ENCODE measurements at regions not wholly inside any gene's neighbourhood (a gene's known extent, or its start where the extent isn't known, plus 50 kb on each side); places are given as distances from the start of the nearest gene placed in this dataset.
"Not testable (repeated sequence)": the region's sequence is repeated elsewhere in the genome, so short reads cannot be mapped to it uniquely, and the experiment has no call there.

GRCh38 chr3:70476174-70476573 is 163.7 kb upstream of the MDFIC2 start:
- H3K36me3 ChIP-seq (ENCODE audit: control insufficient read depth, insufficient read depth, low read length): no peaks in the 10 kb centered on the region
- no CpG with 5 or more reads among the region's 2 CpGs for WGBS (ENCODE audit: insufficient coverage)
- DNase-seq (ENCODE audit: low read depth in 4 of 6, low spot score in 6 of 6): no peak

GRCh38 chr3:70471464-70472342 is 159.3 kb upstream of the MDFIC2 start:
- Histone ChIP-seq H3K27ac (ENCODE audit: low read depth, low read length) (no peak overlapping the region), H3K36me3 (ENCODE audit: control insufficient read depth, insufficient read depth, low read length) (no peaks in the 10 kb centered on the region), H3K9me3 (ENCODE audit: control insufficient read depth, insufficient read depth, low read length) (no peaks in the 10 kb centered on the region), H3K4me1 (ENCODE audit: control insufficient read depth, insufficient read depth, low read length) (no peaks in the 10 kb centered on the region), H3K4me3 (ENCODE audit: low read depth, low read length) (no peak overlapping the region), H3K27me3 (ENCODE audit: control insufficient read depth, insufficient read depth, low read length) (no peaks in the 10 kb centered on the region)
- DNase-seq (ENCODE audit: low read depth in 4 of 6, low spot score in 6 of 6): no peak
- WGBS (ENCODE audit: insufficient coverage): 100% methylated on average over 1 of the region's 4 CpGs

More at GRCh38 chr3:70476174-70476573, 163.7 kb upstream of the MDFIC2 start:
- H3K4me3 ChIP-seq (ENCODE audit: low read depth, low read length): no peak overlapping the region
- H3K9me3 ChIP-seq (ENCODE audit: control insufficient read depth, insufficient read depth, low read length): no peaks in the 10 kb centered on the region
- H3K27me3 ChIP-seq (ENCODE audit: control insufficient read depth, insufficient read depth, low read length): no peaks in the 10 kb centered on the region
- H3K27ac ChIP-seq (ENCODE audit: low read depth, low read length): no peak overlapping the region
- no peaks in the 10 kb centered on the region for H3K4me1 ChIP-seq (ENCODE audit: control insufficient read depth, insufficient read depth, low read length)

- Histone ChIP-seq H3K27me3 (ENCODE audit: control insufficient read depth, insufficient read depth, low read length) (no peaks in the 10 kb centered on the region), H3K4me1 (ENCODE audit: control insufficient read depth, insufficient read depth, low read length) (no peaks in the 10 kb centered on the region), H3K36me3 (ENCODE audit: control insufficient read depth, insufficient read depth, low read length) (no peaks in the 10 kb centered on the region), H3K4me3 (ENCODE audit: low read depth, low read length) (no peak overlapping the region), H3K9me3 (ENCODE audit: control insufficient read depth, insufficient read depth, low read length) (no peaks in the 10 kb centered on the region), H3K27ac (ENCODE audit: low read depth, low read length) (no peak overlapping the region)
- 50% methylated on average over 2 of the region's 7 CpGs for WGBS (ENCODE audit: insufficient coverage)
- DNase-seq (ENCODE audit: low read depth in 4 of 6, low spot score in 6 of 6): peak in 1 of 6 donors; percentile 4
Measured at GRCh38 chr3:70466096-70466495, 153.7 kb upstream of the MDFIC2 start.

- no peaks in the 10 kb centered on the region for H3K27me3 ChIP-seq (ENCODE audit: control insufficient read depth, insufficient read depth, low read length)
- H3K9me3 ChIP-seq (ENCODE audit: control insufficient read depth, insufficient read depth, low read length): no peaks in the 10 kb centered on the region
- H3K36me3 ChIP-seq (ENCODE audit: control insufficient read depth, insufficient read depth, low read length): no peaks in the 10 kb centered on the region
- H3K4me3 ChIP-seq (ENCODE audit: low read depth, low read length): no peak overlapping the region
- H3K27ac ChIP-seq (ENCODE audit: low read depth, low read length): no peak overlapping the region
- no CpG with 5 or more reads among the region's 5 CpGs for WGBS (ENCODE audit: insufficient coverage)
- H3K4me1 ChIP-seq (ENCODE audit: control insufficient read depth, insufficient read depth, low read length): no peaks in the 10 kb centered on the region
- peak in 1 of 6 donors; percentile 8 for DNase-seq (ENCODE audit: low read depth in 4 of 6, low spot score in 6 of 6)
Measured at GRCh38 chr3:70464876-70465275, 152.4 kb upstream of the MDFIC2 start.

GRCh38 chr3:70464465-70464864 is 152.0 kb upstream of the MDFIC2 start:
- Histone ChIP-seq H3K36me3 (ENCODE audit: control insufficient read depth, insufficient read depth, low read length) (no peaks in the 10 kb centered on the region), H3K27ac (ENCODE audit: low read depth, low read length) (no peak overlapping the region), H3K4me1 (ENCODE audit: control insufficient read depth, insufficient read depth, low read length) (no peaks in the 10 kb centered on the region), H3K9me3 (ENCODE audit: control insufficient read depth, insufficient read depth, low read length) (no peaks in the 10 kb centered on the region), H3K4me3 (ENCODE audit: low read depth, low read length) (no peak overlapping the region), H3K27me3 (ENCODE audit: control insufficient read depth, insufficient read depth, low read length) (no peaks in the 10 kb centered on the region)
- no CpG with 5 or more reads among the region's 5 CpGs for WGBS (ENCODE audit: insufficient coverage)
- DNase-seq (ENCODE audit: low read depth in 4 of 6, low spot score in 6 of 6): peak in 1 of 6 donors; percentile 9

- H3K9me3 ChIP-seq (ENCODE audit: control insufficient read depth, insufficient read depth, low read length); H3K4me3 ChIP-seq (ENCODE audit: low read depth, low read length); H3K36me3 ChIP-seq (ENCODE audit: control insufficient read depth, insufficient read depth, low read length); DNase-seq (ENCODE audit: low read depth in 4 of 6, low spot score in 6 of 6); H3K4me1 ChIP-seq (ENCODE audit: control insufficient read depth, insufficient read depth, low read length); H3K27ac ChIP-seq (ENCODE audit: low read depth, low read length); H3K27me3 ChIP-seq (ENCODE audit: control insufficient read depth, insufficient read depth, low read length): not testable (repeated sequence)
- 60% methylated on average over 2 of the region's 2 CpGs for WGBS (ENCODE audit: insufficient coverage)
Measured at GRCh38 chr3:70450220-70450619, 137.8 kb upstream of the MDFIC2 start.

GRCh38 chr3:70435422-70435821 is 123.0 kb upstream of the MDFIC2 start:
- not testable (repeated sequence) for H3K4me1 ChIP-seq (ENCODE audit: control insufficient read depth, insufficient read depth, low read length); H3K27me3 ChIP-seq (ENCODE audit: control insufficient read depth, insufficient read depth, low read length); H3K9me3 ChIP-seq (ENCODE audit: control insufficient read depth, insufficient read depth, low read length); H3K4me3 ChIP-seq (ENCODE audit: low read depth, low read length); H3K36me3 ChIP-seq (ENCODE audit: control insufficient read depth, insufficient read depth, low read length); H3K27ac ChIP-seq (ENCODE audit: low read depth, low read length); DNase-seq (ENCODE audit: low read depth in 4 of 6, low spot score in 6 of 6)
- 93% methylated on average over 2 of the region's 2 CpGs for WGBS (ENCODE audit: insufficient coverage)

GRCh38 chr3:70433091-70433490 is 120.7 kb upstream of the MDFIC2 start:
- Histone ChIP-seq H3K4me3 (ENCODE audit: low read depth, low read length) (no peak overlapping the region), H3K4me1 (ENCODE audit: control insufficient read depth, insufficient read depth, low read length) (no peaks in the 10 kb centered on the region), H3K36me3 (ENCODE audit: control insufficient read depth, insufficient read depth, low read length) (no peaks in the 10 kb centered on the region), H3K27me3 (ENCODE audit: control insufficient read depth, insufficient read depth, low read length) (no peaks in the 10 kb centered on the region), H3K9me3 (ENCODE audit: control insufficient read depth, insufficient read depth, low read length) (no peaks in the 10 kb centered on the region), H3K27ac (ENCODE audit: low read depth, low read length) (no peak overlapping the region)
- no CpG with 5 or more reads among the region's 1 CpG for WGBS (ENCODE audit: insufficient coverage)
- no peak for DNase-seq (ENCODE audit: low read depth in 4 of 6, low spot score in 6 of 6)

- no peaks in the 10 kb centered on the region for H3K36me3 ChIP-seq (ENCODE audit: control insufficient read depth, insufficient read depth, low read length)
- DNase-seq (ENCODE audit: low read depth in 4 of 6, low spot score in 6 of 6): no peak
- no peak overlapping the region for H3K27ac ChIP-seq (ENCODE audit: low read depth, low read length)
- no CpG with 5 or more reads among the region's 1 CpG for WGBS (ENCODE audit: insufficient coverage)
- H3K4me1 ChIP-seq (ENCODE audit: control insufficient read depth, insufficient read depth, low read length): no peaks in the 10 kb centered on the region
- H3K4me3 ChIP-seq (ENCODE audit: low read depth, low read length): no peak overlapping the region
- H3K27me3 ChIP-seq (ENCODE audit: control insufficient read depth, insufficient read depth, low read length): no peaks in the 10 kb centered on the region
- H3K9me3 ChIP-seq (ENCODE audit: control insufficient read depth, insufficient read depth, low read length): no peaks in the 10 kb centered on the region
Measured at GRCh38 chr3:70431911-70432310, 119.5 kb upstream of the MDFIC2 start.

GRCh38 chr3:70426071-70426470 is 113.6 kb upstream of the MDFIC2 start:
- no peaks in the 10 kb centered on the region for H3K4me1 ChIP-seq (ENCODE audit: control insufficient read depth, insufficient read depth, low read length)
- H3K36me3 ChIP-seq (ENCODE audit: control insufficient read depth, insufficient read depth, low read length): no peaks in the 10 kb centered on the region
- no peak overlapping the region for H3K4me3 ChIP-seq (ENCODE audit: low read depth, low read length)
- no peaks in the 10 kb centered on the region for H3K27me3 ChIP-seq (ENCODE audit: control insufficient read depth, insufficient read depth, low read length)
- H3K27ac ChIP-seq (ENCODE audit: low read depth, low read length): no peak overlapping the region
- DNase-seq (ENCODE audit: low read depth in 4 of 6, low spot score in 6 of 6): no peak
- no peaks in the 10 kb centered on the region for H3K9me3 ChIP-seq (ENCODE audit: control insufficient read depth, insufficient read depth, low read length)

Data from spinal cord (tissue), 9 donors.